HG03066 (cell line): ENCODE measurements at regions not wholly inside any gene's neighbourhood (a gene's known extent, or its start where the extent isn't known, plus 50 kb on each side); places are given as distances from the start of the nearest gene placed in this dataset.
"Not testable (repeated sequence)": the region's sequence is repeated elsewhere in the genome, so short reads cannot be mapped to it uniquely, and the experiment has no call there.

Experiments
- ATAC-seq: cut with Tn5 transposase; IDR thresholded peaks from one replicate; pipeline ENCODE4 v1.9.1; 2021; ENCODE audit warnings: low read depth; ENCODE audit not compliant: unreplicated experiment

DNA sequence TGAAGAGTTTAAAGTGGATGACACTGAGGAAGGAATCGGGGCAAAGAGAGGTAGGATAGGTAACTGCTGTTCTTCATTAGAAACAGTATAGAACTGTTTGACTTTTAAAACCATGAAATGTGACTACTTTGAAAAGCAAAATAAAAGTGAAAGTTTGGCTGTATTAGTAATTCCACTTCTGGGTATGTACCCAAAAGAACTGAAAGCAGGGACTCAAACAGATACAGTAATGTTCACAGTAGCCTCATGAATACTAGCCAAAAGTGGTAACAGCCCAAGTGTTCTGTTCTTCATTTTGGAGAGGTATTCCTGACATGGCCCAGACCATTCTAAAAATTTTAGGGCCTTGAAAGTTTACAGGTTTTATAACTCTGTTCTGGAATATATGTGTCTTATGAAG, 1055.4 kb downstream of the TBL1XR1 start:
- ATAC-seq = no peak

DNA sequence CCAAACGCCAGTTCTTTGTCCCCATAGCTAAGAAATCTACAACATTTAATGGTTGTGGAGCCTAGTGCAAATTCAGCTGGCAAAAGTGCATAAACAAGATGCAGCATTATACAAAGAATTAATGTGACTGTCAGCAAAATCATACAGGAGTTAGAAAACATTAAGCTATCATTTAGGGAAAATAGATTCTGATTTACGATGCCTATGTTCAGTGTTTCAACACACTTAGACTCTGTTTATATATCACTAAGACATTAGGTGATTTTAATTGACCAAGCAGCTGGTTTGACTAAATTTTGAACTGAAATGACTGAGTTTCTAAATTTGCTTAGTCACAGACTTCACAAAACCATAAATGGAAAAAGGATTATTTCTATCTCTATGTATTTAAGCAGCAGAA, 1076.8 kb downstream of the TBL1XR1 start:
- no peak for ATAC-seq

DNA sequence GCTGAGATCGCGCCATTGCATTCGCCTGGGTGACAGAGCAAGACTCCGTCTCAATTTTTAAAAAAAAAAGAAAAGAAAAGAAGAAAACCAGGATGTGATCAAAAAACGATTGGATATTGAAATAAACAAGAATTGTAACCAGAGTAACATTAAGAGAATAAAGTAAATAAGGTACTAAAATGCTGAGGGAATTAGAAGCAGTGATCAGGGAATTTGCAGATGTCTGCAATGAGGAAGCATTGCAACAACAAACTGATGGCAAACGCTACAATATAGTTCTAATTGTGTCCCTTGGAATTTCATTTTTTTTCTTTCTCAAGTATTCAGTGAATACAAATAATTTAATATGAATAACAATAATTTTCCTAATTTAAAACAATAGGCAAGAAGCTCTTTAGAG, 1077.5 kb downstream of the TBL1XR1 start:
- no peak for ATAC-seq

DNA sequence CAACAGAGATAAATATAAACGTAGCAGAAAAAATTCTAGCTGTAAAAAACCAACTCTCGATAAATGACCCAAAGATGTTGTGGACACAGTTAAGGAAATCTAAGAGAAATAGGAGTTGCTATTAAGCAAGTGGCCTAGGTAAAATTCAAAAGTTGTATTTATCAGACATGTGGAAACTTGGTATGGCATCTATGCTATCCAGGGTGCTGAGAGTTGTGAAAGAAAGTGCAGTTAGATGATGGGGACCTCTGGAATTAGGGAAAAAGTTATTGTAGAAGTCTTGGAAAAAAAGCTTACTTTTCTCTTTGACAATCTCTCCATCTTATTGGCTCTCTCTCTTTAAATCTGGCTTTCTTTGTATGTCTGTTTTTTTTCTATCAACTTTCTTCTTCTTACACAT, 1090.9 kb downstream of the TBL1XR1 start:
- ATAC-seq = no peak

GRCh38 chr3:176097027-176097426, 1100.3 kb downstream of the TBL1XR1 start:
- no peak for ATAC-seq

- not testable (repeated sequence) for ATAC-seq
Measured at GRCh38 chr3:176093892-176094291, 1103.4 kb downstream of the TBL1XR1 start.

- no peak for ATAC-seq
Measured at GRCh38 chr3:176090727-176091126, 1106.6 kb downstream of the TBL1XR1 start.

GRCh38 chr3:176088962-176089383, 1108.3 kb downstream of the TBL1XR1 start:
- no peak for ATAC-seq

DNA sequence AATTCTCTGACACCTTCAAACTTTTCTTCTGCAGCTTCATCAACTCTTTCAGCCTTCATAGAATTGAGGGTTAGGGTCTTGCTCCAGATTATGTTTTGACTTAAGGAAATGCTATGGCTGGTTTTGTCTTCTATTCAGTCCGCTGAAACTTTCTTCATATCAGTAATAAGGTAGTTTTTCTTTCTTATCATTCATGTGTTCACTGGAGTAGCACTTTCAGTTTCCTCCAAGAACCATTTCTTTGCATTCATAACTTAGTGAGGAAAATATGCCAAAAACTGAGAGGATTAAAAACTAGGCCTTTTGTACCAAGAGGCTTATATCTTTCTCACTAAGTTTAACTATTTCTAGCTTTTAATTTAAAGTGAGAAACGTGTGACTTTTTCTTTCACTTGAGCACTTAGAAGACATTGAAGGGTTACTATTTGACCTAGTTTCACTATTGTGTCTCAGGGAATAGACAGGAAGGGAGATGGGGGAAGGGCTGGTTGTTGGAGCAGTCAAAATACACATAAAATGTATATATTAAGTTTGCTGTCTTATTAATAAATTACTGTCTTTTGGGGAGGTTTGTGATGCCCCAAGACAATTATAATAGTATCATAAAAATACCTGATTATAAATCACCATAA, 1110.1 kb downstream of the TBL1XR1 start:
- ATAC-seq = no peak

DNA sequence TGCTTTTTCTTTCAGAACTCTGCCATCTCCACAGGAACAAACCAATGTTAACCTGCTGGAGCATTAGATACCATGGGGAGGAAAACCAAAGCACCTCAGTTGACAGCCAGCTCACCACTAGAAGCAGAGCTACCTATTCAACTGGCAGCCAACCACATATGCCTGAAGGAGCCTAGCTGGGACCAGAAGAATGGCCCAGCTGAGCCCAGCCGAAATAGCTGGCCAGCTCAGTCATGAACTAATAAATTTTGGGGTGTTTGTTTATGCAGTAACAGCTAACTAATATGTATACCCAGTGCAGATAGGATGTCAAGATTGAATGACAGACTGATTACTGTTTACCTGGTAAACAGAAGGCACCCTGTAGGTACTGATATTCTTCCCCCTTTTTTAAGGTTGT, 1117.5 kb downstream of the TBL1XR1 start:
- ATAC-seq = no peak

DNA sequence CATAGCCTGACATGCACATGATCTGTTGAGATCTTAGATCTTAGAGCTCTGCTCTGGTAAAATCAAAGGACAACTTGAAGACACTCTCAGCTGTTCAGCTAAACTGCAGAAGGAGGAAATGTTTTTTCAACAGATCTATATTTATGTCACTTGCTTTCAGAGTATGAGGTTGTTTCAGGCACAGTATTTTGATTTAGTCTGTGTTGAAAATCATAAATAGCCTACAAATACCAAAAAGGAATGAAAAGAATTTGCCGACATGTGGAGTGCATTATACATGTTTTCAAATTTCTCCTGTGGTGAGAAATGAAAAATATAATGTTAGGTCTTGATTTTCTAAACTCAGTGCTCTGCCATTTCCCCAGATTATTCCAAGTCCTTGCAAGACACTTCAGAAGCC, 1118.4 kb downstream of the TBL1XR1 start:
- no peak for ATAC-seq

DNA sequence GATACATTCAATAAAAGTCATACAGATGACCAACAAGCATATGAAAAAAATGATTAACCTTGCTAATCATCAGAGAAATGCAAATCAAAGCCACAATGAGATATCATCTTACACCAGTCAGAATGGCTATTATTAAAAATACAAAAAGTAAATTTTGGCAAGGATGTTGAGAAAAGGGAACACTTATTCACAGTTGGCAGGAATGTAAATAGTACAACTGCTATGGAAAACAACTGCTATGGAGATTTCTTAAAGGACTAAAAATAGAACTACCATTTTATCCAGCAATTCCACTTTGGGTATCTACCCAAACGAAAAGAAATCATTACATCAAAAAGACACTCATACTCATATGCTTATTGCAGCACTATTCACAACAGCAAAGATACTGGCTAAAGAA, 1121.8 kb downstream of the TBL1XR1 start:
- no peak for ATAC-seq

DNA sequence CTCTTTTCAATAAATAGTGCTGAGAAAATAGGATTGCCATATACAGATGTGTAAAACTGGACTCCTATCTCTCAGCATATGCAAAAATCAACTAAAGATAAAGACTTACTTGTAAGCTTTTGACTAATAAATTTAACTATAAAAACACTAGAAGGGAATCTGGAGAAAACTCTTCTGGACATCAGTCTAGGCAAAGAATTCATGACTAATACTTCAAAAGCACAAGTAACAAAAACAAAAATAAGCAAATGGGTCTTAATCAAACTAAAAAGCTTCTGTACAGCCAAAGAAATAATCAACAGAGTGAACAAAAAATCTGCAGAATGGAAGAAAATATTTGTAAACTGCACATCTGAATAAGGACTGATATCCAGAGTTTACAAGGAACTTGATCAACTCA, 1122.2 kb downstream of the TBL1XR1 start:
- no peak for ATAC-seq

DNA sequence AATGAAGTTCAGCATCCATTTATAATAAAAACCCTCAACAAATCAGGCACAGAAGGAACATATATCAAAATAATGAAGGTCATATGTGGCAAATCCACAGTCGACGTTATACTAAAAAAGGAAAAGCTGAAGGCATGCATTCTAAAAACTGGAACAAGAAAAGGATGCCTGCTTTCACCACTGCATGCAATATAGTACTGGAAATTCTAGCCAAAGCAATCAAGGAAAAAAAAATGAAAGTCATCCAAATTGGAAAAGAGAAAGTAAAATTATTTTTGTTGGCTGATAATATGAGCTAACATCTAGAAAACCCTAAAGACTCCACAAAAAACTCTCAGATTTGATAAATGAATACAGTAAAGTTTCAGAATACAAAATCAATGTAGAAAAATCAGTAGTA, 1123.2 kb downstream of the TBL1XR1 start:
- ATAC-seq = no peak

DNA sequence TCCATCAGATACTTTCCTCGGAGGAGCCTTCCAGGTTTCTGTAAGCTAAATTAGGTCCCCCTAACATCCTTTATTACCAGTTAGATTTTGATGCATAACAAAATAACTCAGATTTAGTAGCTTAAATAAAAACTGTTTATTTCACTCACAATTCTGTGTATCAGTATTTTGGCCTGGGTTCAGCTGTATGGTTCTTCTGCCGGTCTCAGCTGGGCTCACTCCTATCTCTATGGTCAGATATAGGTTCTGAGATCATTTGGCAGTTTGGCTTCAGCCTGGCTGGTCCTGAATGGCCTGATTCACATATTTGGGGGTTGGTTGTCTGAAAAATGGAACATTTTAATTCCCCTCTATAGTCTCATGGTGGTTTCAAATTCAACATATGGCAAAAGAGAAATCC, 1125.3 kb downstream of the TBL1XR1 start:
- ATAC-seq = no peak

DNA sequence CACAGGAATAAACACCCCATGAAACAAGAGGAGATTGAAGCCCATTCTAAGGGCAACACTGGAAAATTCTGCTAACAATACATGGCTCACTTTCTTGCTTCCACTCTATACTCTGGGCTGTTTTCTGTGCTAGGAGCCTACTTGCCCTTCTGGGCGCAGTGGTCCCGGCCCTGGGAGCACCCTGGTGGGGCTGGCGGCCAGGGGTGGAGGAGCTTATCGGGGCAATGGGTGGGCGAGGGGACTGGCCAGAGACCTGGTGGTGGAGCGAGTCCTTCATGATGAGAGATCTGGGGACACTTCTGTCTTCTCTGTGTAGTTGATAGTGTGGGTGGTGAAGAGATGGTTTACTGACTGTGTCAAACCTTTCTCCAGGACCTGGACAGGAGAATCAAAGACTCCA, 1128.5 kb downstream of the TBL1XR1 start:
- ATAC-seq = no peak

- no peak for ATAC-seq
Measured at GRCh38 chr3:176058856-176059255, 1138.4 kb downstream of the TBL1XR1 start.

DNA sequence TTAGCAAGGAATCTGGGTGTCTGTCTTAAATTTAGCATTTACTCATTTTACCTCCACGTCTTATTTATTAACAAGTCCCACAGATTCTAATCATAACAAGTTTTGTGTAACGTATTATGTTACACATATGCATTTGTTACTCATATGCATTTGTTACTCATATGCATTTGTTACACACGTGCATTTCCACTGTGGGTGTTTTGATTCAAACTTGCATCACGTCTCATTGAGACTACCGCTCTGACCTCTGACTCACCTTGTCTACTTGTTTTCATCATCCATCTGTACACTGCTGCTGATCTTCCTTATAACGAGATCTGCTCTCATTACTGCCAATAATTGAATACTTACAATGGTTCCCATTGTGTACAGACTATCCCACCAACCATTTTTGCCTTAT, 1141.4 kb downstream of the TBL1XR1 start:
- ATAC-seq = no peak

DNA sequence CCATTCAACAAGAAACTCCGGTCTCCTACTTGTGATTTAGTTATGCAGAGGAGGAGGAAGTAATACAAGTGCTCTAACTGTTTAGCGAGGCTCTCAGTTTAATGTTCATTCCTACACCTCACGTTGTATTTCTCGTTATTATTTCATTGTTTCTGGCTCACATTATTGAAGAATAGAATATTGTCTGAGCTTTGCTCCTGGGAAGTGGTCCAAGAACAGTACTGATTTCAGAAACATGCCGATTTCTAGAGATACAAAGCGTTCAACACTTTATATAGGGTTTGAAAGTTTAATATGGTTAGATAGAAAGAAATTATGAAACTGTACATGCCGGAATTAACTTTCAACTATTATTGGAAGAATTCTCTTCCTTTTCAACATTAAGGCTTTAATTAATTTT, 1145.5 kb downstream of the TBL1XR1 start:
- no peak for ATAC-seq

- ATAC-seq = no peak
Measured at GRCh38 chr3:176046703-176047102, 1150.6 kb downstream of the TBL1XR1 start.

DNA sequence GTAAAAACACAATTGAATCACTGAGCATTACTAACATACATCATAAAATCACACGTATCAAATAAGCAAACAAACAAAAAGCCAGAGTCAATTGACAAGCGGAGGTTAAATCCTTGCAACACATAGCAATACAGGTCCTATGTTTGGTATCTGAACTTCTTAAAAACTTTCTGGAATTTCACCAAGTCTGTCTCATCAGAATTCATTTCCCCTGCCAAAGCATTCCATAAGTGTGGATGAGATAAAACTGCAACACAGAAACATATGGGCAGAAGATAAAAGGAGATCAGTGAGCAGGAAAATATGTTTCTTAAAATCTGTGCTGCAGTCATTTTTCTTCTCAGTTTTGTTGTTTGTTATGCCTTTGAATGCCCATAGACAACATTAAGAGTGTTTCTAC, 1155.5 kb downstream of the TBL1XR1 start:
- ATAC-seq = no peak

- no peak for ATAC-seq
Measured at GRCh38 chr3:176041185-176041584, 1156.1 kb downstream of the TBL1XR1 start.

- ATAC-seq = no peak
Measured at GRCh38 chr3:176037636-176038035, 1159.6 kb downstream of the TBL1XR1 start.
